Vagina (tissue), 2 donors: ENCODE measurements at regions not wholly inside any gene's neighbourhood (a gene's known extent, or its start where the extent isn't known, plus 50 kb on each side); places are given as distances from the start of the nearest gene placed in this dataset.

Experiments
- POLR2A ChIP-seq, 2 donors: fragments of 450-650 bp; IDR thresholded peaks; one replicate each; pipeline ENCODE4 v1.6.1; 2017; ENCODE audit warnings: antibody characterized with exemption in 2 of 2, mild to moderate bottlenecking in 2 of 2, moderate library complexity in 2 of 2
- POLR2AphosphoS5 ChIP-seq, 2 donors: sonication (generic); formaldehyde crosslinking; IDR thresholded peaks; one replicate each; pipeline ENCODE4 v1.9.0; 2017; ENCODE audit warnings: antibody characterized with exemption in 2 of 2, mild to moderate bottlenecking in 2 of 2, low read depth in 1 of 2; ENCODE audit not compliant: insufficient read depth in 1 of 2
- TF ChIP-seq, protein P1 (sequence below), 3 experiments: fragments of 450-650 bp in 2 of 3; fragments of 200-600 bp in 1 of 3; sonication (generic) in 1 of 3; IDR thresholded peaks; one replicate each; pipeline ENCODE4 v1.5.1; 2017 to 2019; ENCODE audit warnings: antibody characterized with exemption in 3 of 3, mild to moderate bottlenecking in 2 of 3, moderate library complexity in 2 of 3

DNA sequence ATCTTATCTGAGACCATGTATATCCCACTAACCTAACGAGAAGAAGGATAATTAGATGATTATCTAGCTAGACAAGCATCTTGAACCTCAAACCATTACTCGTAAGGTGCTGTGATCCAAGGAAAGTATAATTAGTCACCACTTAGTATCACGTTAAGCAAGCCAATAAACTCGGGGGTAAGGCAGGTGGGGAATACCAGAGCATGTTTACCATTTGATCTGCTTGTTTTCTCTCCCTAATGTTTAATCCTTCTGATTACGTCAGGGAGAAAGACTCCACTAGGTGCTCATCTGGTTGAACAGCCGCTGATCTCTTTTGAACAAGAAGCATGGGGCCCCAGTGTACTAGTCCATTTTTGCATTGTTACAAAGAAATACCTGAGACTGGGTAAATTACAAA lies 69.9 kb upstream of the SLC1A1 start:
- TF ChIP-seq, protein P1, sequence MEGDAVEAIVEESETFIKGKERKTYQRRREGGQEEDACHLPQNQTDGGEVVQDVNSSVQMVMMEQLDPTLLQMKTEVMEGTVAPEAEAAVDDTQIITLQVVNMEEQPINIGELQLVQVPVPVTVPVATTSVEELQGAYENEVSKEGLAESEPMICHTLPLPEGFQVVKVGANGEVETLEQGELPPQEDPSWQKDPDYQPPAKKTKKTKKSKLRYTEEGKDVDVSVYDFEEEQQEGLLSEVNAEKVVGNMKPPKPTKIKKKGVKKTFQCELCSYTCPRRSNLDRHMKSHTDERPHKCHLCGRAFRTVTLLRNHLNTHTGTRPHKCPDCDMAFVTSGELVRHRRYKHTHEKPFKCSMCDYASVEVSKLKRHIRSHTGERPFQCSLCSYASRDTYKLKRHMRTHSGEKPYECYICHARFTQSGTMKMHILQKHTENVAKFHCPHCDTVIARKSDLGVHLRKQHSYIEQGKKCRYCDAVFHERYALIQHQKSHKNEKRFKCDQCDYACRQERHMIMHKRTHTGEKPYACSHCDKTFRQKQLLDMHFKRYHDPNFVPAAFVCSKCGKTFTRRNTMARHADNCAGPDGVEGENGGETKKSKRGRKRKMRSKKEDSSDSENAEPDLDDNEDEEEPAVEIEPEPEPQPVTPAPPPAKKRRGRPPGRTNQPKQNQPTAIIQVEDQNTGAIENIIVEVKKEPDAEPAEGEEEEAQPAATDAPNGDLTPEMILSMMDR (IDR thresholded peaks at IDR 0.05), result no peak
- no peak for TF ChIP-seq POLR2A (IDR thresholded peaks at IDR 0.05)
- no peak for TF ChIP-seq POLR2AphosphoS5 (IDR thresholded peaks at IDR 0.05; ENCODE audit: insufficient read depth in 1 of 2, low read depth in 1 of 2)
